Fibroblast of pulmonary artery (primary cell): ENCODE measurements at regions not wholly inside any gene's neighbourhood (a gene's known extent, or its start where the extent isn't known, plus 50 kb on each side); places are given as distances from the start of the nearest gene placed in this dataset.
"Not testable (repeated sequence)": the region's sequence is repeated elsewhere in the genome, so short reads cannot be mapped to it uniquely, and the experiment has no call there.

ENCODE experiments used
- DNase-seq: peaks from one replicate; pipeline ENCODE4 v3.0.0-alpha.2; 2010; ENCODE audit warnings: low read depth
- H3K4me3 ChIP-seq: replicated peaks from 2 replicates; pipeline ENCODE4 v1.5.1; 2011; ENCODE audit warnings: low read depth, mild to moderate bottlenecking, control low read depth, low read length, moderate library complexity
- TF ChIP-seq, protein P1 (sequence below): IDR thresholded peaks from 2 replicates; pipeline ENCODE4 v1.5.1; 2011; ENCODE audit warnings: mild to moderate bottlenecking, control low read depth, low read length, inconsistent platforms; ENCODE audit errors: missing control alignments

DNA sequence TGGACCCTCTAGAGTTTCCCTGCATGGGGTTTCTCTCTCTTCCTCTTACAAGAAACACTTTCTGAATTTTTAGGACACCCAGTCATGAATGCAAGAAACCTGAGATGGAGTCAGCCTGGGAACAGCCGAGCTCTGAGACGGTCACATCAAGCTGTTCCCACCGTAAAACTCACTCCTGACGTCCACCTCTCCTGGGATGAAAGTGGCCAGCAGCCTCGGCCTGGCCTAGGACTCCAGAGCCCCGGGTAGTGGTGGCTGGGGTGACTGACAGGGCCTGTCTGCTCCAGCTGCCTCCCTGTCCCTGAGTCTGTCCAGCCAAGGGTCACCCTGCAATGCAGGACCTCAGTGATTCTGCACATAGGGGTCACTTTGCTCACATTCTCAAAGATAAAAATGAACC, 217.8 kb downstream of the SHOX start:
- no peak for DNase-seq
- TF ChIP-seq, protein P1, sequence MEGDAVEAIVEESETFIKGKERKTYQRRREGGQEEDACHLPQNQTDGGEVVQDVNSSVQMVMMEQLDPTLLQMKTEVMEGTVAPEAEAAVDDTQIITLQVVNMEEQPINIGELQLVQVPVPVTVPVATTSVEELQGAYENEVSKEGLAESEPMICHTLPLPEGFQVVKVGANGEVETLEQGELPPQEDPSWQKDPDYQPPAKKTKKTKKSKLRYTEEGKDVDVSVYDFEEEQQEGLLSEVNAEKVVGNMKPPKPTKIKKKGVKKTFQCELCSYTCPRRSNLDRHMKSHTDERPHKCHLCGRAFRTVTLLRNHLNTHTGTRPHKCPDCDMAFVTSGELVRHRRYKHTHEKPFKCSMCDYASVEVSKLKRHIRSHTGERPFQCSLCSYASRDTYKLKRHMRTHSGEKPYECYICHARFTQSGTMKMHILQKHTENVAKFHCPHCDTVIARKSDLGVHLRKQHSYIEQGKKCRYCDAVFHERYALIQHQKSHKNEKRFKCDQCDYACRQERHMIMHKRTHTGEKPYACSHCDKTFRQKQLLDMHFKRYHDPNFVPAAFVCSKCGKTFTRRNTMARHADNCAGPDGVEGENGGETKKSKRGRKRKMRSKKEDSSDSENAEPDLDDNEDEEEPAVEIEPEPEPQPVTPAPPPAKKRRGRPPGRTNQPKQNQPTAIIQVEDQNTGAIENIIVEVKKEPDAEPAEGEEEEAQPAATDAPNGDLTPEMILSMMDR = no peak
- no peak overlapping the region for H3K4me3 ChIP-seq

DNA sequence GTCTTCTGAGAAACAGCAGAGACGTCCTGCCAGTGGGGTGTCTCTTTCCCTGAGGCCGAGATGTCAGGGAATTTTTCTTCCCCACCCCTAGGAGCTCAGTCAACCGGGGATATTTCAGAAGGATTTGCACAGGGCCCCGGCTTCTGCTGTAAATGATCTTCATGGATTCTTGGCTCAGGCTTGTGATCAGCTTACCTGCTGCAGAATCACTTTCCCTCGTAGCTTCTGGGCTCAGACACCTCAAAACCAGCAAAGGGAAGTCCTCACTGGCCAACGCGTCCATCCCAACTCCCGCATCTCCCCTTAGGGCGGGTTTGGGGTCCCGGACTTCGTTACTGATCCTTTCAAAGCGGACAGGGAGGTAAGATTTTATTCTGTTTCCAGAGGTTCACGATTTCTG, 212.7 kb downstream of the SHOX start:
- DNase-seq = no peak
- H3K4me3 ChIP-seq = no peak overlapping the region
- TF ChIP-seq, protein P1 = no peak

DNA sequence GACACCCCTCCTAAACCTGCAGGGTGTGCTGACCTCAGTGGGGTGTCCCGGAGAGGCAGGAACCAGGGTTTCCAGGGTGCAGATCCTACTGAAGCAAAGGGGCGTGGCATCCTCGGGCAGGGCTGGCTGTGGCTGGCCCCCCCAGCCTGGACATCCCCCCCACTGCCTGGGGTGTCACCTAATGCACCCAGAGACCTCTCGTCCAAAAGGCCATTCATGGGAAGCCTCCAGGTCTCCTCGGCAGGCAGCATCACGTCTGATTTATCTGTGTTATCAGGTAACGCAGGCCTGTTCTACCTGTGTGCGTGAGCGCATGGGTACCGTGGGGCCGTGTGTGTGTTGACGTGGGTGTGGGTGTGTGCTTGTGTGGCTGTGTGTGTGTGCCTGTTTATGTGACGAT, 210.0 kb downstream of the SHOX start:
- no peak for DNase-seq
- TF ChIP-seq, protein P1 = no peak
- no peak overlapping the region for H3K4me3 ChIP-seq

DNA sequence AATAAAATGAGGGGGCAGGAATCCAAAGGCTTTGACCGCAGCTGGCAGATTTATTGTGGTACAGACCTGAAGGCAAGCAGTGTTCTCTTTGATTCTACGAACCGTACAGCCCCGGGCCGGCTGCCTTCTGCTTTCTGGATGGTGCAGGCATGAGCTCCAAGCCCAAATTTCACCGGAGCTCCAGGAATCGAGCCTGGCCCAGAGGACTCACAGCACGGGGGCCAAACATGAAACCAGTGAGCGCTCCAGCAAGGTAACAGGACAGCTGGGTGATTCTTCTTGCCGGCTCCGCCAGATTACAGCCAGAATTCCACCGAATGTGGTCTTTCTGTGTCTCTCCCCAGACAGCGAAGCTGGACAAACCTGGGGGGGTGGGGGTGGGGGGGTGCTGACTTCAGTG, 208.1 kb downstream of the SHOX start:
- DNase-seq, H3K4me3 ChIP-seq: not testable (repeated sequence)

DNA sequence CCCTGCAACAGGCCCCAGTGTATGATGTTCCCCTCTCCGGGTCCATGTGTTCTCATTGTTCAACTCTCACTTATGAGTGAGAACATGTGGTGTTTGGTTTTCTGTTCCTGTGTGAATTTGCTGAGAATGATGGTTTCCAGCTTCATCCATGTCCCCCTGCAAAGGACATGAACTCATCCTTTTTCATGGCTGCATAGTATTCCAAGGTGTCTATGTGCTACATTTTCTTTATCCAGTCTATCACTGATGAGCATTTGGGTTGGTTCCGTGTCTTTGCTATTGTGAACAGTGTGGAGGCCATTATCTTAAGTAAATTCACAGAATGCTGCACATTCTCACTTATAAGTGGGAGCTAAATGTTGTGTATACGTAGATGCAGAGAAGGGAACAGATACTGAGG, 205.3 kb downstream of the SHOX start:
- H3K4me3 ChIP-seq, DNase-seq: not testable (repeated sequence)

DNA sequence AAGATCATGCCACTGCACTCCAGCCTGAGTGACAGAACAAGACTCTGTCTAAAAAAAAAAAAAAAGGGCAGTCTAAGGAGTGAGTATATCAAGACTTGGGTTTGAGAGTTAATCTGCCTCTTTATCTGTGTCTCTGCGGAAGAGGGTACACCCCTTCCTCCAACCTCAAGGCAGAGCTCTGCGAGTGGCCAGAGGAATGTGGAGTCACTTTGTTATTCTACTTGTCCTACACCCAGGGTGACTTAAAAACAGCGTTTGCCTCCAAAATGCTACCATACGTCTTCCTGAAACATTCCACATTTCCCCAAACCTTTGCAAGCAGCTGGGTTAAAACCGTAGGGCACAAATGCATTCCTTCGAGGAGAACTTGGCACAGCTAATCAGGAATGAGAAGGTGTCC, 199.9 kb downstream of the SHOX start:
- no peak overlapping the region for H3K4me3 ChIP-seq
- DNase-seq = no peak
- TF ChIP-seq, protein P1 = no peak

DNA sequence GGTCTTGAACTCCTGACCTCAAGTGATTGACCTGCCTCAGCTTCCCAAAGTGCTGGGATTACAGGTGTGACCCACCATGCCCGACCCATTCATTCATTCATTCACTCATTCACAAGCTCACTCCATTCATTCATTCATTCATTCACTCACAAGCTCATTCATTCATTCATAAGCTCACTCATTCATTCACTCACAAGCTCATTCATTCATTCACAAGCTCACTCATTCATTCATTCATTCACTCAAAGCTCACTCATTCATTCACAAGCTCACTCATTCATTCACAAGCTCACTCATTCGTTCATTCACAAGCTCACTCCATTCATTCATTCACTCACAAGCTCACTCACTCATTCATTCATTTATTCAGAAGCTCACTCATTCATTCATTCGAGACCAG, 198.6 kb downstream of the SHOX start:
- DNase-seq = no peak
- TF ChIP-seq, protein P1 = no peak
- H3K4me3 ChIP-seq = no peak overlapping the region

DNA sequence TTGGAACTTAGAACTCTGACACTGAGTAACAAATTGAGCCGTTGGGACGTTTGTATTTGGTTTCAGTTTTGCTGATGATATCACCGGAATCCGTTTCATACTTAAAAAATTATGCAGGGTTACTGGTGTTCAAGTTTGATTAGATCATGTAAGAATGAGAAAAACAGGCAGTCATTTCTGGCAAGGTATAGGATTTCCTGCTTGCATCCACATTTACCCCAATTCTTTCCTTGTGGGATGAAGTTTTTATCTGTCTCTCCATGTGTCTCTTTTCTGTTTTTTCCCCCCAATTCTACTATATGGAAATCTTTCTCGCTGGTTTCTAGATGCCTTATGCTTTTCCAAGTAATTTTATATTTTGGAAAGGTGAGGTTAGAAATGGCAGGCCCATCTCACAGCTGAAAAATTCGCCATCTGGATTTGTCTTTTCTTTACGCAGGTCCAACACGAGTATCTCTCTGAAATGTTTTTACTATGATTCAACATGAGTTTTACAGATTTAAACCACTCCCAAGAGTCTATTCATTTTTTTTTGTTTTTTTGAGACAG, 197.9 kb downstream of the SHOX start:
- H3K4me3 ChIP-seq = no peak overlapping the region
- DNase-seq = no peak
- TF ChIP-seq, protein P1 = no peak
